Tibial artery (tissue), 4 donors: ENCODE measurements at regions not wholly inside any gene's neighbourhood (a gene's known extent, or its start where the extent isn't known, plus 50 kb on each side); places are given as distances from the start of the nearest gene placed in this dataset.

Experiments used
- DNase-seq, 2 donors: peaks; one replicate each; pipeline ENCODE4 v3.0.0-alpha.2; 2019
- H3K27ac ChIP-seq, 2 donors: fragments of 200-600 bp; sonication (generic) in 1 of 2; 1 replicate in 1 of 2; 2 replicates in 1 of 2; pipeline ENCODE4 v1.5.1; 2018 to 2019; ENCODE audit warnings: mild to moderate bottlenecking in 1 of 2
- H3K27me3 ChIP-seq, 2 donors: fragments of 200-600 bp; sonication (generic) in 1 of 2; one replicate each; pipeline versions ENCODE4 v1.5.1 to v1.6.0; 2016 to 2019
- H3K36me3 ChIP-seq, 3 donors: fragments of 200-600 bp; sonication (generic) in 2 of 3; one replicate each; pipeline ENCODE4 v1.5.1; 2016 to 2019; ENCODE audit warnings: mild to moderate bottlenecking in 2 of 3
- H3K4me1 ChIP-seq, 4 donors: fragments of 200-600 bp; sonication (generic) in 2 of 4; 1 replicate in 3 of 4; 2 replicates in 1 of 4; pipeline ENCODE4 v1.5.1; 2016 to 2019
- H3K4me3 ChIP-seq, 2 donors: fragments of 200-600 bp; sonication (generic) in 1 of 2; 1 replicate in 1 of 2; 2 replicates in 1 of 2; pipeline ENCODE4 v1.5.1; 2018 to 2019; ENCODE audit warnings: mild to moderate bottlenecking in 2 of 2
- H3K9me3 ChIP-seq, 3 donors: fragments of 200-600 bp; sonication (generic) in 1 of 3; one replicate each; pipeline ENCODE4 v1.5.1; 2016 to 2019
- intact Hi-C: fragments of 100-400 bp; cut with DNase I; formaldehyde crosslinking; loops from one replicate; pipeline ENCODE4 v1.15.0; 2023; ENCODE audit warnings: low total_unique reads
- TF ChIP-seq, protein P1 (sequence below), 2 experiments: fragments of 200-600 bp in 1 of 2; fragments of 450-650 bp in 1 of 2; IDR thresholded peaks; one replicate each; pipeline ENCODE4 v1.5.1; 2017 to 2019; ENCODE audit warnings: antibody characterized with exemption in 2 of 2, mild to moderate bottlenecking in 1 of 2, moderate library complexity in 1 of 2

DNA sequence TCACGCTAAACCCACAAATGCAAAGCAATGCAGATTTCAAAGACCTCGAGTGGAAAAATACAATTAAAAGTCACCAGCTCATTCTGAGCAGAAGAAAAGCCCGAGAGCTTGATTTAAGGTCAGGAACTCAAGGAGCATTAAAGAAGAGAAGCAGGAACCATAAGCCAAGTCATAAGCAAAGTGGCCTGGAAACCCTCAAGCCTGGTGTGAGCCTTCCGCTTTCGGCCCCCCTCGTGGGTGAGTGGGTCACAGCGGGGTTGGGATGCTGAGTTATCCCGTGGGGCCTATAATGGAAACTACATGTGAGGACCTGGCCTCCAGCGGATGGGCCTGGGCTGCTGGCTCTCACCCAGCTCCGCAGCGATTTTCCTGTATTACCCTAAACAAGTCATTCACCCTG is 504.3 kb downstream of the RAB28 start:
- TF ChIP-seq, protein P1, sequence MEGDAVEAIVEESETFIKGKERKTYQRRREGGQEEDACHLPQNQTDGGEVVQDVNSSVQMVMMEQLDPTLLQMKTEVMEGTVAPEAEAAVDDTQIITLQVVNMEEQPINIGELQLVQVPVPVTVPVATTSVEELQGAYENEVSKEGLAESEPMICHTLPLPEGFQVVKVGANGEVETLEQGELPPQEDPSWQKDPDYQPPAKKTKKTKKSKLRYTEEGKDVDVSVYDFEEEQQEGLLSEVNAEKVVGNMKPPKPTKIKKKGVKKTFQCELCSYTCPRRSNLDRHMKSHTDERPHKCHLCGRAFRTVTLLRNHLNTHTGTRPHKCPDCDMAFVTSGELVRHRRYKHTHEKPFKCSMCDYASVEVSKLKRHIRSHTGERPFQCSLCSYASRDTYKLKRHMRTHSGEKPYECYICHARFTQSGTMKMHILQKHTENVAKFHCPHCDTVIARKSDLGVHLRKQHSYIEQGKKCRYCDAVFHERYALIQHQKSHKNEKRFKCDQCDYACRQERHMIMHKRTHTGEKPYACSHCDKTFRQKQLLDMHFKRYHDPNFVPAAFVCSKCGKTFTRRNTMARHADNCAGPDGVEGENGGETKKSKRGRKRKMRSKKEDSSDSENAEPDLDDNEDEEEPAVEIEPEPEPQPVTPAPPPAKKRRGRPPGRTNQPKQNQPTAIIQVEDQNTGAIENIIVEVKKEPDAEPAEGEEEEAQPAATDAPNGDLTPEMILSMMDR (IDR thresholded peaks at IDR 0.05) = no peak
- Histone ChIP-seq H3K4me3 (no peak overlapping the region), H3K4me1 (no peaks in the 10 kb centered on the region), H3K9me3 (no peaks in the 10 kb centered on the region), H3K27ac (no peak overlapping the region), H3K27me3 (no peaks in the 10 kb centered on the region), H3K36me3 (no peaks in the 10 kb centered on the region)
- intact Hi-C loops = no loop called here
- DNase-seq = no peak

DNA sequence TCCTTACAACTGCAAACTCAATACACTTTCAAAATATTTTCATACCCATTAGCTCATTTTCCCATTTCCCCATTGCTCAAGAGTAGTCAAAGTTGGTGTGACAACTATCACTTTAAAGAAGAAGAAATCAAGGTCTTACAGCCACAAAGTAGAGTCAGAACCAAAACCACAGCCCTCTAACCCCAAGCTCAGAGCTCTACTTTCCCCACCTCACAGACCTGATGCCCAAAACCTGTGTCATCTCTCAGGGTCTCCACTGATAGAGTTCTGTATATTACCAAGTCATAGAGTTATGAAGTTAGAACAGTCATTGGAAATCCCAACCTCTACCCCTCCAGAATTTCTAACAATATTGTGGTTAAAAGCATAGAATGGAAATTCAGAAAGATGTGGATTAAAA is 505.8 kb downstream of the RAB28 start:
- no peak for DNase-seq
- no peak overlapping the region for H3K4me3 ChIP-seq
- no peaks in the 10 kb centered on the region for H3K9me3 ChIP-seq
- no peaks in the 10 kb centered on the region for H3K4me1 ChIP-seq
- no peak overlapping the region for H3K27ac ChIP-seq
- no peaks in the 10 kb centered on the region for H3K27me3 ChIP-seq
- no peaks in the 10 kb centered on the region for H3K36me3 ChIP-seq
- TF ChIP-seq, protein P1 (IDR thresholded peaks at IDR 0.05) = no peak
- intact Hi-C loops = no loop called here

DNA sequence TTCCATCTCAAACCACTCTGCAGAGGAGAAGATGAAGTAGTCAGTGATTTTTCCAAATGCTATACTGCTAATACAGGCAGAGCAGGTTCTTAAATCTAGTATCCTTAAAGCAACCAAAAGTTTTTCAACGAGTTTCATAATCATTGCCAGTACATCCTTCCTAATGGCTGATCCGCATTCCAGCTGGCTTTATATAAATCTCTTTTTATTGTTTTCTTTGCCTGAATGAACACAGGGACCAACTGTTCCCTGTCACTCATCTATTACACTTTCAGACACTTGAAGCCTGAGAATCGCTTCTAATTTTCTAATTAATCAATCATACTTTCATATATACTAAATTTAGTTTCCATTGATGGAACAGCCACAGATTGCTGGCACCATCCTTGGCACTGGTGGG is 508.6 kb downstream of the RAB28 start:
- H3K9me3 ChIP-seq = no peaks in the 10 kb centered on the region
- H3K27me3 ChIP-seq = no peaks in the 10 kb centered on the region
- H3K4me3 ChIP-seq = no peak overlapping the region
- intact Hi-C loops = no loop called here
- no peak overlapping the region for H3K27ac ChIP-seq
- no peak for DNase-seq
- TF ChIP-seq, protein P1 (IDR thresholded peaks at IDR 0.05) = no peak
- H3K36me3 ChIP-seq = no peaks in the 10 kb centered on the region
- H3K4me1 ChIP-seq = no peaks in the 10 kb centered on the region

DNA sequence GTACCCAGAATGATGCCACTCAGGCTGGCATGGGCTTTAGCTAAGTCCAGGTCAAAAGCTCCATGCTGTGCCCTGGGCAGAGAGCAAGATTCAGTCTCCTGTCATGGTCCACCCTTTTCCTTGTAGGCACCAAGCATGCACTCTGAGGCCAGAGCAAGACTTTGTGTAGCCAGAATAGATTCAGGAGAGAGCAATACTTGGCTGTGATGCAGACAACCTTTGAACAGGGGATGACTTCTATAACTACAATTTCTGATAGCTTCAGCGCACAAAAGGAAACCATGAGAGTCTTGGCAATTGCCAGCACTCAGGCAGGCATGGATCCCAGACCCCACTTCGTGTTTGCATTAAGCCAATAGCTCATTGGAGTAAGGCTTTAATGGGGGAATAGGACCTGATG is 510.6 kb downstream of the RAB28 start:
- H3K4me1 ChIP-seq = no peaks in the 10 kb centered on the region
- no peak overlapping the region for H3K27ac ChIP-seq
- no peaks in the 10 kb centered on the region for H3K36me3 ChIP-seq
- no peaks in the 10 kb centered on the region for H3K9me3 ChIP-seq
- H3K27me3 ChIP-seq = no peaks in the 10 kb centered on the region
- no peak for DNase-seq
- intact Hi-C loops = no loop called here
- H3K4me3 ChIP-seq = no peak overlapping the region
- TF ChIP-seq, protein P1 (IDR thresholded peaks at IDR 0.05) = no peak

DNA sequence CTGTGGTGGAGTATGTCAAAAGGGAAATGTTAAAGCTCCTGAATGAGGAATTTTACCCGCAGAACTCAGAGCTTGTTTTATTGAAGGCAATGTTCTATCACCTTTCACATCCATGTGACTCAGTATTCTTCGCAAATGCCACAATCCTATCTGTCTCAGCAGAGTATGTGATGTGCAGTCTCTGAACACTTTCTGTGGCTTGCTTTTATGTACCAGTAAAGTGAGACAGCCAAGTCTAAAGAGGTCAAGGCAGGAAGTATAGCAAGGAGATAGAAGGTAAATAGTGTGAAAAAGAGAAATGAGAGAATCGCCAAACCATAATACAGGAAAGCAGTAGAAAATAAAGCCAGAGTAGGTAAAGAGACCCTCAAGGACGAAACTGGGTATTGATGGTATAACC is 515.8 kb downstream of the RAB28 start:
- no peaks in the 10 kb centered on the region for H3K9me3 ChIP-seq
- H3K4me1 ChIP-seq = no peaks in the 10 kb centered on the region
- DNase-seq = no peak
- H3K4me3 ChIP-seq = no peak overlapping the region
- H3K36me3 ChIP-seq = no peaks in the 10 kb centered on the region
- intact Hi-C loops = no loop called here
- TF ChIP-seq, protein P1 (IDR thresholded peaks at IDR 0.05) = no peak
- H3K27me3 ChIP-seq = no peaks in the 10 kb centered on the region
- H3K27ac ChIP-seq = no peak overlapping the region

DNA sequence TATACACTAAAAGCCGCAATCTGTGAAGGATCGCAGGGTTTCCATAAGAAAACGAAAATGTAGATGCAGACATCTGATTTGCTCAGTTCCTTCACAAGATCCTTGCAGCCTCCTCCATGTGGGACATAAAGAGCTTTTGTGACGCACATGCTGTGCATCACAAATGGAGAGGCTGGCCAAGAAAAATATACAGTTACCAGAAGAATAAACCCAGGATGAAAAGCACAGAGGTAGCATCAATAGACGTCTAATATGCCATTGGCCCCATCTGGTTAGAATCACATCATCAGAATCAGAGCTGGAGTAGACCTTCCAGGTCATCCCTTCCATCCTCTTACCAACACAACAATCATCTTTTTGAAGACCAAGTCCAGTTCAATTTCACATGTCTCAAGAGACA is 517.4 kb downstream of the RAB28 start:
- H3K4me1 ChIP-seq = no peaks in the 10 kb centered on the region
- H3K4me3 ChIP-seq = no peak overlapping the region
- no peak for DNase-seq
- TF ChIP-seq, protein P1 (IDR thresholded peaks at IDR 0.05) = no peak
- intact Hi-C loops = no loop called here
- no peaks in the 10 kb centered on the region for H3K9me3 ChIP-seq
- H3K27ac ChIP-seq = no peak overlapping the region
- no peaks in the 10 kb centered on the region for H3K27me3 ChIP-seq
- no peaks in the 10 kb centered on the region for H3K36me3 ChIP-seq
